ENCODE measurements at regions not wholly inside any gene's neighbourhood (a gene's known extent, or its start where the extent isn't known, plus 50 kb on each side); places are given as distances from the start of the nearest gene placed in this dataset.
A peak's percentile ranks its signal among the peaks of the same experiment; 100 is the strongest.

GRCh38 chr4:128371876-128372275 lies 84.3 kb upstream of the PGRMC2 start:
- no peak for DNase-seq (ENCODE audit: low spot score)
- no peak for TF ChIP-seq CTCF (IDR thresholded peaks at IDR 0.05; ENCODE audit: extremely low read depth, missing control alignments)

GRCh38 chr4:128371001-128371777 lies 83.6 kb upstream of the PGRMC2 start:
- DNase-seq (ENCODE audit: low spot score): no peak
- TF ChIP-seq CTCF (IDR thresholded peaks at IDR 0.05; ENCODE audit: extremely low read depth, missing control alignments): no peak

GRCh38 chr4:128366212-128366611 lies 78.6 kb upstream of the PGRMC2 start:
- no peak for TF ChIP-seq CTCF (IDR thresholded peaks at IDR 0.05; ENCODE audit: extremely low read depth, missing control alignments)
- no peak for DNase-seq (ENCODE audit: low spot score)

- no peak for TF ChIP-seq CTCF (IDR thresholded peaks at IDR 0.05; ENCODE audit: extremely low read depth, missing control alignments)
- DNase-seq (ENCODE audit: low spot score): no peak
These were observed 77.0 kb upstream of the PGRMC2 start for GRCh38 chr4:128364565-128364964.

- TF ChIP-seq CTCF (IDR thresholded peaks at IDR 0.05; ENCODE audit: extremely low read depth, missing control alignments): no peak
These were observed 76.4 kb upstream of the PGRMC2 start for GRCh38 chr4:128363966-128364365.

GRCh38 chr4:128362760-128363159 lies 75.1 kb upstream of the PGRMC2 start:
- DNase-seq (ENCODE audit: low spot score): no peak
- TF ChIP-seq CTCF (IDR thresholded peaks at IDR 0.05; ENCODE audit: extremely low read depth, missing control alignments): no peak

More at GRCh38 chr4:128363966-128364365, 76.4 kb upstream of the PGRMC2 start:
- no peak for DNase-seq (ENCODE audit: low spot score)

GRCh38 chr4:128359422-128359821 lies 71.8 kb upstream of the PGRMC2 start:
- TF ChIP-seq CTCF (IDR thresholded peaks at IDR 0.05; ENCODE audit: extremely low read depth, missing control alignments): no peak
- peak; percentile 14 for DNase-seq (ENCODE audit: low spot score)

Measured in GM20000 (cell line).